Lung (tissue), 11 donors: ENCODE measurements at regions not wholly inside any gene's neighbourhood (a gene's known extent, or its start where the extent isn't known, plus 50 kb on each side); places are given as distances from the start of the nearest gene placed in this dataset.

Experiments used
- ATAC-seq: fragments of 200-7000 bp; cut with Tn5 transposase; one replicate; pipeline ENCODE4 v1.9.1; 2020; ENCODE audit warnings: moderate number of reproducible peaks; ENCODE audit not compliant: insufficient read depth, low FRiP score
- DNase-seq, 3 donors: peaks; one replicate each; pipeline ENCODE4 v3.0.0-alpha.2; 2013 to 2017
- H3K27ac ChIP-seq, 2 donors: one replicate each; pipeline ENCODE4 v1.5.1; 2013; ENCODE audit warnings: mild to moderate bottlenecking in 2 of 2, moderate library complexity in 2 of 2, control low read depth in 1 of 2, inconsistent platforms in 1 of 2, low read depth in 1 of 2, low read length in 1 of 2
- H3K27me3 ChIP-seq, 3 donors: one replicate each; pipeline ENCODE4 v1.5.1; 2013; ENCODE audit warnings: low read length in 2 of 3; ENCODE audit not compliant: control insufficient read depth in 3 of 3, insufficient read depth in 3 of 3
- H3K36me3 ChIP-seq, 4 donors: one replicate each; pipeline ENCODE4 v1.5.1; 2013; ENCODE audit warnings: low read length in 4 of 4, mild to moderate bottlenecking in 1 of 4, moderate library complexity in 1 of 4; ENCODE audit not compliant: control insufficient read depth in 4 of 4, insufficient read depth in 4 of 4
- H3K4me1 ChIP-seq, 5 donors: one replicate each; pipeline ENCODE4 v1.5.1; 2013; ENCODE audit warnings: low read length in 5 of 5, mild to moderate bottlenecking in 2 of 5, moderate library complexity in 1 of 5; ENCODE audit not compliant: control insufficient read depth in 5 of 5, insufficient read depth in 5 of 5
- H3K4me3 ChIP-seq: one replicate; pipeline ENCODE4 v1.5.1; 2013; ENCODE audit warnings: mild to moderate bottlenecking, control low read depth, moderate library complexity
- H3K9ac ChIP-seq, 2 donors: one replicate each; pipeline ENCODE4 v1.5.1; 2013; ENCODE audit warnings: low read length in 2 of 2, control low read depth in 1 of 2; ENCODE audit not compliant: insufficient read depth in 1 of 2
- H3K9me3 ChIP-seq, 4 donors: one replicate each; pipeline ENCODE4 v1.5.1; 2013; ENCODE audit warnings: low read length in 3 of 4, mild to moderate bottlenecking in 1 of 4, moderate library complexity in 1 of 4; ENCODE audit not compliant: control insufficient read depth in 4 of 4, insufficient read depth in 3 of 4
- CTCF ChIP-seq: IDR thresholded peaks from 2 replicates; pipeline ENCODE4 v1.5.1; 2012; ENCODE audit warnings: mild to moderate bottlenecking; ENCODE audit errors: control extremely low read depth, extremely low read depth
- WGBS, 2 donors: extraction: QIAGEN DNeasy Blood & Tissue Kit; methylation state at CpG; one replicate each; pipeline ENCODE4 v1.1.7; 2013; 5-methylcytosine and 5-hydroxymethylcytosine counted together
- donor health status: control.
- donor health status: control.
- donor health status: Bipolar disorder and iron deficiency.
- donor health status: healthy.
- donor health status: DM: yes; HTN: yes; CAD: no.

DNA sequence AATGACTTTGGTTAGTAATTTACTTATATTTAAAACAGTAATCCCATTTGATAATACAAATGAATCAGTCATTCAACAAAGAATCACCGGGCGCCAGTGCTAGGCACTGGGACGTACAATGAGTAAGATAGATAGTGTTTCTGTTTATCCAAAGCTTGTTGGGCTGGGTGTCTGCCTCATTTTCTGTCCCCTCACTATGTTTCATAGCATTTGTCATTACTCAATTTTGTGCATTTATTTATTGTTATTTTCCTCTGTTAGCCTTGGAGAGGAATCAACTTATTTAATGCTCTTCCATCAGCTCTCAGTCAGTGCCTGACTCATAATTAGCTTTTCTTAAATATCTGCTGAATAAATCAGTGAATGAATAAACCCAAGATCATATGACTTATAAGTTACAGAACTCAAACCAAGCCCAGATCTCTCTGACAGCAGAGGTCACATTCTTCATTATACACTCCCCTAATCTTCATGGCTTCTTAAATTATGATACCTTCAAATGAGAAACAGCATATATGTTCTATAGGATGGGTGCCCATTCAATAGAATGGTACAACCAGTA, 86.2 kb downstream of the TSPAN8 start:
- ATAC-seq (no peak), DNase-seq (no peak)
- Histone ChIP-seq H3K9ac (no peak overlapping the region), H3K4me3 (no peak overlapping the region), H3K27me3 (no peaks in the 10 kb centered on the region), H3K9me3 (no peaks in the 10 kb centered on the region), H3K36me3 (no peaks in the 10 kb centered on the region), H3K4me1 (no peaks in the 10 kb centered on the region), H3K27ac (no peak overlapping the region)
- TF ChIP-seq CTCF, result no peak
- 55 to 96% methylated on average over 3 of the region's 3 CpGs for WGBS, 2 donors

DNA sequence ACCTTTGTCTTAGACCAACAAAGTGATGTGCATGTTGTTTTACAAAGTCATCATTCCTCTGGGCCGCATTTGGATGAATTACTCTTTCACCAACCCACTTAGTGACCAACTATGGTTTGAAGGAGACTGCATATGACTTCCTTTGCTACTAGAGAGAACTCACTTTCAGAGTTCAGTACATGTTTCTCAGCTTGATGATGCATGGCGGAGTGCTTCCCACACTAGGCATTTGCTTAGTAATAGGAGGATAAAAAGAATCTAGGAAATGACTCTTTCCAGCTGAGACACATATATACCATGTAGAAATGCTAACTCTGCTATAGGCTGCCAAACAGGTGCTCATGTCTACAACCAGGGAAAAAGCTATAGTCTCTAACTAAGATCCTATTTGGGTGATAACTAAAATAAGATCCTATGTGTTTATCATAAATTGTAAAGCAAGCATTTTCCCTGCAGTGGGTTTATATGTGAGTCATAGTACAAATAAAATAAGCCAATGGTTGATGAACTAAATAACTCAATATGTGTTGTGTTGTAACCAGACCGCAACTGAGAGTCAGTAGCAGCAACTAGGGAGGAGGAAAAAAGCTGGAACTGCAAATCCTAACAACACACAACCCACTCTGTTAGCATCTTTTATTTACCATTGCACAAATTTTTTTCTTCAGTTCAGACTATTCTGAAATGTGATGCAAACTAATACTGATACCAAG, 87.2 kb downstream of the TSPAN8 start:
- Histone ChIP-seq H3K27me3 (no peaks in the 10 kb centered on the region), H3K36me3 (no peaks in the 10 kb centered on the region), H3K9ac (no peak overlapping the region), H3K9me3 (no peaks in the 10 kb centered on the region), H3K4me3 (no peak overlapping the region), H3K4me1 (no peaks in the 10 kb centered on the region), H3K27ac (no peak overlapping the region)
- ATAC-seq, result no peak
- no peak for TF ChIP-seq CTCF
- 90 to 92% methylated on average over 3 of the region's 3 CpGs for WGBS, 2 donors
- DNase-seq, result no peak

DNA sequence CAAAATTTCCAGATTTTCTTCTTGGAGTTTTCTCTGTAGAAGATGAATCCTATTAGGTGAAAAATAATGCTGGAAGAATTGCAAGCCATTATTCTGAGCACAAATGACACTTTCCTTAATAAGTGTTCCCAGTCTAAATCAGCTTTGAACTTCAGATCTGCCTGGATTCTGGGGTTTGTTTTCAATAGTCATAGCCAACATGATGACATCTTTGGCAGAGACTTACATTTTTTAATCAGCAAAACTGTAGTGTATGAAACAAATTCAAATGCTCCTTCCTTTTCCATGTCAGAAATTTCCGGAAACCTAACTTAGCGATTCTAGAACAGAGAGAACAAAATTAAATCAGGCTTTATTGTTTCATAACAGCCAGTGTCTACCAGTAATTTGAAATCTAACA, 88.5 kb downstream of the TSPAN8 start:
- Histone ChIP-seq H3K27me3 (no peaks in the 10 kb centered on the region), H3K9ac (no peak overlapping the region), H3K9me3 (no peaks in the 10 kb centered on the region), H3K27ac (no peak overlapping the region), H3K36me3 (no peaks in the 10 kb centered on the region), H3K4me3 (no peak overlapping the region), H3K4me1 (no peaks in the 10 kb centered on the region)
- 82 to 93% methylated on average over 2 of the region's 2 CpGs for WGBS, 2 donors
- DNase-seq (peak in 2 of 3 donors; percentile 60 to 79), ATAC-seq (no peak)
- no peak for TF ChIP-seq CTCF
